MG63 (cell line): ENCODE measurements at regions not wholly inside any gene's neighbourhood (a gene's known extent, or its start where the extent isn't known, plus 50 kb on each side); places are given as distances from the start of the nearest gene placed in this dataset.
A peak's percentile ranks its signal among the peaks of the same experiment; 100 is the strongest.

Experiments
- DNase-seq: peaks from one replicate; pipeline ENCODE4 v3.0.0-alpha.2; 2020
- H3K27me3 ChIP-seq: fragments of 250-450 bp; sonication (Bioruptor Pico); 2 replicates; pipeline ENCODE4 v1.5.1; 2020; ENCODE audit warnings: mild to moderate bottlenecking, moderate library complexity
- H3K36me3 ChIP-seq: fragments of 250-450 bp; sonication (Bioruptor Pico); 2 replicates; pipeline ENCODE4 v1.5.1; 2020; ENCODE audit warnings: mild to moderate bottlenecking, moderate library complexity
- H3K4me3 ChIP-seq: fragments of 250-450 bp; sonication (Bioruptor Pico); 2 replicates; pipeline ENCODE4 v1.5.1; 2020; ENCODE audit warnings: mild to moderate bottlenecking, moderate library complexity
- H3K9me3 ChIP-seq: fragments of 250-450 bp; sonication (Bioruptor Pico); 2 replicates; pipeline ENCODE4 v1.5.1; 2020; ENCODE audit warnings: mild to moderate bottlenecking, moderate library complexity

DNA sequence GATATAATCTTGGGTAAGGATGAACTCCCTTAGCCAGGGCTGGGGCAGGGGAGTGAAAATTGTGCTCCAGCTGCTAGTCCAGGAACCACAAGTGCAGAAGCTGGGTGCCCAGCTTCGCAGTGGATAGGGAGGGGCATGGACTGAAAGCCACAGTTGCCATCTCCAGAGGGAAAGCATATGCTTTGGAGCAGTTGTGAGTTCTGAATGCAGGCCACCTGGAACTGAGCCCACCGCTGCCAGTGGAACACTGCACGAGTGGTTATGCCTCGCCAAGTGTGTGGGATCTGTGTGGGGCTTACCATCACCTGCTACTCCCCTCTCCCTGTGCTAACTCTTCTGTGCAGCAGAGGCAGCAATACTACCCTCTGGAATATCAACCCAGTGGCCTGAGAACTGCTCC is 158.4 kb upstream of the DPT start:
- no peak for DNase-seq
- H3K27me3 ChIP-seq, result no peaks in the 10 kb centered on the region
- no peak overlapping the region for H3K4me3 ChIP-seq
- H3K36me3 ChIP-seq, result no peaks in the 10 kb centered on the region
- H3K9me3 ChIP-seq, result peaks cover 5% of the 10 kb centered on the region; the same call in 1 of the 2 replicates

DNA sequence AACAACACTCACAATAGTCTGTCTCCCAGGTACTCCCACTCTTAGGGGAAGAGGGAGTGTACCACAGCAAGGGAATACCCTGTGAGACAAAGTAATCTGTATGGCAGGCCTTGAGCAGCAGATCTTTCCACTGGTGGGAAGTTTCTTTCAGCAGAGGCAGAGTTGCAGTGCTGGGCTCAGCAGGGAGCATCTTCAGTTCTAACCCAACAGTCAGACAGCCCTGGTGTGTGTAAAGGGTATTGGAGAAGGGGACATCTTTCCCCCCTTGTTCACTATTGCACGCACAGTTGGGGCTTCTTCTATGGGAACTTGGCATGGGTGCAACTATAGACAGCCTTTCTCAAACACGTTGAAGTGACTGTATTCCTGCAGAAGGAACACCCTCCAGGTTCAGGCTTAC is 159.4 kb upstream of the DPT start:
- DNase-seq, result no peak
- H3K27me3 ChIP-seq, result no peaks in the 10 kb centered on the region
- H3K9me3 ChIP-seq, result peaks cover 5% of the 10 kb centered on the region; the same call in 1 of the 2 replicates
- no peaks in the 10 kb centered on the region for H3K36me3 ChIP-seq
- H3K4me3 ChIP-seq, result no peak overlapping the region

DNA sequence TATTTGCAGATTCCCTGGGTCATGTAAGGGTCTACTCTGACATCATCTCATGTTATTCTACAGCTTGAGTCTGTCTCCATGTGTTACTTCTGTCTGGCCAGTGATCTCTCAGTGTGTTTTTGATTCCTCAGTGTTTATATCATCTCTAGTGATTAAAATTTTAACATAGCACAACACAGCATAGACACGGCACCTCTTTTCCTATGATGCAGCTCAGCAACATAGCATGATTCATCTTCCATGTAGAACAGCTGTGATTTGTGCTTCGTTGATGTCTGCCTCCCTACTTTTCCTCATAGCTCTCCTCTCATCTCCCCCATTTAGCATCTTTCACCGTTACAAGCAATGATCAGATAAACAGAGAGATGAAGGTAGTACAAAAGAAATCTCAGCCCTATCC is 163.9 kb upstream of the DPT start:
- no peak for DNase-seq
- no peak overlapping the region for H3K4me3 ChIP-seq
- H3K36me3 ChIP-seq, result no peaks in the 10 kb centered on the region
- H3K27me3 ChIP-seq, result no peaks in the 10 kb centered on the region
- H3K9me3 ChIP-seq, result no peaks in the 10 kb centered on the region

DNA sequence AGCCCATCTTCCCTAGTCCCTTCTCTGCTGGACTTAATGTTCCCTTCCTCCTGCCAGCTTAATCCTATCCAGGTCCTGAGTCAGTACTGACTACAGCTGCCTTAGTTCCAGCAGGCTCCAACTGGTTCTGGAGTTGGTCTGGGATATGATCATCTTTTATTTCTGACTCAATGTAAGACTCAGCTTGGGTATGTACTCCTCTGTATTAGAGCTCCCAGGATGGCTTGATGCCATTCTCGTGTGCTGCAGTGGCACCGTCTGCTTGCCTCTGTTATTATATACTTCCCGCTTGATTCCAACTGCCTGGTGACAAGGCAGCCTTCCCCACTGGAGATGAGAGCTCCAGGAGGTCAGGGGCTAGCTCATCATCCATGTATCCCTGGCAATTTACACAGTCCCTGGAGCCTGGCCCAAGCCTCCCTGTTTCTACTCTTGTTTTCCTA is 164.4 kb upstream of the DPT start:
- H3K36me3 ChIP-seq, result no peaks in the 10 kb centered on the region
- no peaks in the 10 kb centered on the region for H3K9me3 ChIP-seq
- peak; percentile 73 for DNase-seq
- H3K27me3 ChIP-seq, result no peaks in the 10 kb centered on the region
- H3K4me3 ChIP-seq, result no peak overlapping the region

DNA sequence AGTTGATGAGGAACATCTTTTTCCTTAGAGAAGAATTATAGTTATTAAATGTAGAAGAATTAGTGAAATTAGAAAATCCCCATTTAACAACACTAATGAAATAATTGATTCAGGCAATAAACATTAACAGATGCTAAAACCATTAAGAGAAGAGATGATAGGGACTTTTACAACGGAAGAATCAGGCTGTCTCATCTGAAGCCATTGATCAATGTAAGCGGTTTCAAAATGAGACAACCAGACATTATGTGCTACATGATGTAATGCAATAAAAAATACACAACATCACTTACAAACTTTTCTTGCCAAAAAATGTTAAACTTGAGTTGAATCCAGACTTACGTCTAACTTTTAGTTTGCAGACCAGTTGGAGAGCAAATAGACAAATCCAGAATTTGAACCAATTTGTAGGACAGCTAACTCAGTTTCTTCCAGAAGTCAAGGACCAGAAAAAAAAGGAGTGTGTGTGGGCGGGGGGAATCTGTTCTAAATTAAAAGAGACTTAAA is 165.4 kb upstream of the DPT start:
- Histone ChIP-seq H3K4me3 (no peak overlapping the region), H3K27me3 (no peaks in the 10 kb centered on the region), H3K36me3 (no peaks in the 10 kb centered on the region), H3K9me3 (no peaks in the 10 kb centered on the region)
- no peak for DNase-seq

DNA sequence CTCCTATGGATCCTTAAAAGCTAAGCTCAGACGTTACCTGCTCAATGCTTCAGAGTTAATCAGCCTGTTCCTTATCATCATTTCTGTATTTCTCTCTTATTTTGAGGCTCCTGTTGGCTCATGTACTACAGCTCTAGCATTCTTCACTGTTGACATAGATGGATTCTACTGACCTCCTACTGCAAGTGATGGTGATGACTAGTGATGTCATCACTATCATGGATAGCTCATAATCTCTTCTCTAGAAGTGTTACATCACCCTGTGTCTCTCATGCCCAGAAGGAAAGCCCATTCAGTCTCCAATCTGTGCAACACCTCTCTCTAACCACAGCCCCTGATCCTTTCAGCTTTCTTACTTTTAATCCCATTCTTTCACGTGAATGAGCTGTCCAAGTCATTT is 168.2 kb upstream of the DPT start:
- no peaks in the 10 kb centered on the region for H3K36me3 ChIP-seq
- H3K4me3 ChIP-seq, result no peak overlapping the region
- H3K27me3 ChIP-seq, result no peaks in the 10 kb centered on the region
- DNase-seq, result no peak
- H3K9me3 ChIP-seq, result no peaks in the 10 kb centered on the region

DNA sequence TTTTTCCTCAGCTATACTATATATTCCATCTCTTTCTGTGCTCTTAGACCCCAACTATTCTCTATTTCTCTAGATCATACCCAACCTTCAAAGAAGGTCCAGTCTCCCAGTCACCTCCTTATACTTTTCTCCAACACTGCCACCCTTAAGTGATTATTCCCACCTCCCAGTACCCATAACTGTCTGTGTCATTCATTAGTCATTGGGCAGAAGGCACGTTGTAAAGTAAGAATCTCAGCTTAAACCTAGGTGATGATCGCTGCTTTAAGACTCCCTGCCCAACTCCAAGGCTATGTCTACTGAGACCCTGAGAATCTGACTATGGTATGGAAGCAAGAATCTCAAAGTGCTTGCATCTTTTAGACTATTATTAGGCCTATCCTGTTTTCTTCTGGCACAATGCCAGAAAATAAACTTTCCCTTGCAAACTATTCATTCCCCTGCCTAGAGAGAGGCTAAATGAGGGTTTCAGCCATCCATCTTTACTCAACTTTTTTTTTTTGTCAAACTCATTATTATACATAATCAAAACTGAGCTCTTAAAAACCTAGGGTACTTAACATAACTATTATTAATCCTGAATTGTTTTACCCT is 174.3 kb upstream of the DPT start:
- H3K27me3 ChIP-seq, result no peaks in the 10 kb centered on the region
- no peaks in the 10 kb centered on the region for H3K36me3 ChIP-seq
- no peak overlapping the region for H3K4me3 ChIP-seq
- no peak for DNase-seq
- no peaks in the 10 kb centered on the region for H3K9me3 ChIP-seq

DNA sequence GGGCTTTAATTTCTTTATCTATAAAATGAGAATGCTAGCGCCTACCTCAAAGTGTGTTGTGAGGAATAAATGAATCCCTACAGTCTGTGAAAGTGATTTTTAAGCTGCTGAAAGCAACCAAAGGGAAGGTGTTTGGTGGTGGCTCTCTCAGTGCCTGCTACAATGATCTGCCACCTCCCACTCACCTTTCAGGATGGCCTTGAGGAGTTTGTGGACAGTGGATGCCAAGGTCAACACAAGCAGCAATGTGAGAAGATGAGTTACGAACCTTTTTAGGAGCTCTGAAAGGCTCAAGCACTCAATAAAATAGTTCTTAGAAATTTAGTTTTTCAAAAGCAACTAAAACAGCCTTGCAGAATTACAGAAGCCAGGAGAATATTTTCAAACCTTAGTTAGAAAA is 176.6 kb upstream of the DPT start:
- H3K4me3 ChIP-seq, result no peak overlapping the region
- H3K36me3 ChIP-seq, result no peaks in the 10 kb centered on the region
- H3K27me3 ChIP-seq, result no peaks in the 10 kb centered on the region
- DNase-seq, result no peak
- no peaks in the 10 kb centered on the region for H3K9me3 ChIP-seq

DNA sequence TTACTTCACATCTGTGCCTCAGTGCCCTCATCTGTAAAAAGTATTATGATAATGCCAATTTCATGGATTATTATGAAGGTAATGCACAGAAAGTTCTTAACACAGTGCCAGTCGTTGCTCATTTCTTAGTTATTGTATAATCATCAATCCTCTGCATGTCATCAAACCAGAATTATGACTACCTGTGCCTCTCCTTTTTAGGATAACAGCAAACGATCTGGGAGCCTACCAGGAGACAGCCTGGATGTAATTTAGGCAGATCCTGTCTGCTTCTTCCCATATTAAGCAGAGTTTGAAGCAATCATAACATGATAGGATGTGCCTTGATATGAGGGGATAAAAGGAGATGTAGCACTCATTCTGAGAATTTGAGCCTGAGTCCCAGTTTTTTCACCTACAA is 177.4 kb upstream of the DPT start:
- no peaks in the 10 kb centered on the region for H3K27me3 ChIP-seq
- H3K36me3 ChIP-seq, result no peaks in the 10 kb centered on the region

DNA sequence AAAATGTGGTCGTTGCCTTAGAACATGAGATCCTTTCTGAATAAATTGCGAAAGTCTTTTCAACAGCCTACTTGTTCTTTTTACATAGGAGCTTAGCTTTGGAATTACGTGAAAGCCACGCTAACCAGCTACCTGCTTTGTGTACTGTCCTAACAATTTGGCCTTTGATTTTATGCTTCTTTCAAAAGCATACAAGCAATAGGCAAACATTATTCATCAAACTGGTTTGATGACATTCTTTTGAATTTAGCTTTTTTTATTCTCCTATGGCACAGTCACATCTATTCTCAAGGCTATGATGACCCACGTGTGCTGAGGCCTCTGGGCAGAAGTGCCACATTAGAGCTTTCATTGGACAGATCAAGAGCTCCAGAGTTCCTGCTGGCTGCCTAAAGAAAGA is 178.0 kb upstream of the DPT start:
- no peaks in the 10 kb centered on the region for H3K9me3 ChIP-seq
- no peak overlapping the region for H3K4me3 ChIP-seq
- H3K27me3 ChIP-seq, result no peaks in the 10 kb centered on the region
- no peak for DNase-seq
- H3K36me3 ChIP-seq, result no peaks in the 10 kb centered on the region

More for the DNA sequence above, 177.4 kb upstream of the DPT start:
- no peaks in the 10 kb centered on the region for H3K9me3 ChIP-seq
- no peak for DNase-seq
- H3K4me3 ChIP-seq, result no peak overlapping the region

DNA sequence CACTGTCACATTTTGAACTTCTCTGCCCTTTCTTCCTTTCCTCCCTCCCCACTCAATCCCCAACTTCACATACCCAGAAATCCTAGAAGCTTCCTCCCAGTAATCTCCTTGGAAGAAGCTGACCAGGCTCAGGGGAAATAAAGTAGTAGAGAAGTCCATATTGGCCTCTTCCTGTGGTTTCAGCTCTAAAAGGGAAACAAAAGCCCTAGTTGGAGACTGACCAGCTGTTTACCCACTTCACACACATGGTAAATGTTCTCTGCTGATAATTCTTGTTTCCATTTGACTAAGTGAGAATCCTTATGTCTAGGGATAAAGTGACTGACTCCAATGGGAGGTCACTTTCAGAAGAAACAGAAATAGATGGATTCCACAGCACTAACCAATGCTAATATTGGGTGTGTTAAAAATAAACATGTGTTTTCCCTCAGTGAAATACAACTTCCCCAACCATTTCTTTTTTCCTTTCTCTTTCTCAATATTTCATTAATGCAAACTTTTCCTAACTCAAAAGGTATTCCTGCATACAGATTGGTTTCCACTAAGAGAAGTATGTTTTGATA is 178.9 kb upstream of the DPT start:
- Histone ChIP-seq H3K27me3 (no peaks in the 10 kb centered on the region), H3K9me3 (no peaks in the 10 kb centered on the region), H3K4me3 (no peak overlapping the region), H3K36me3 (no peaks in the 10 kb centered on the region)
- no peak for DNase-seq

DNA sequence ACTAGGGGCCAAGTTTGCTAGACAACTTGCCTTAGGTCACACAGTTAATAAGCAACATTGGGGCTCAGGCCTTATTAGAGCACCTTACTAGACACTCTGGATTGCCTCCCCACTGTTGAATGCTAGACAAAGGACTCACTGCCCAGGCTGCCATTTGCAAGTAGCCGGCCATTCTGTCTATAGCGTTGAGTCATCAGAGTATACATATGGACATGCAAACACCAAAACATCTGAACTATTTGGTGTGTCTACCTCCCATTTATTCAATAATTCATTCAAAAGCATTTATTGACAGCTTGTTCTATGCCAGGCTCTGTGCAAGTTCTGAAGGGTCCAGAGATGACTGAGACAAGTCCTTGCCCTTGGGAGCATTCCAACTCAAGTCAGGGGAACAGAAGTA is 181.4 kb upstream of the DPT start:
- no peak overlapping the region for H3K4me3 ChIP-seq
- no peaks in the 10 kb centered on the region for H3K9me3 ChIP-seq
- DNase-seq, result no peak
- H3K27me3 ChIP-seq, result no peaks in the 10 kb centered on the region
- no peaks in the 10 kb centered on the region for H3K36me3 ChIP-seq

DNA sequence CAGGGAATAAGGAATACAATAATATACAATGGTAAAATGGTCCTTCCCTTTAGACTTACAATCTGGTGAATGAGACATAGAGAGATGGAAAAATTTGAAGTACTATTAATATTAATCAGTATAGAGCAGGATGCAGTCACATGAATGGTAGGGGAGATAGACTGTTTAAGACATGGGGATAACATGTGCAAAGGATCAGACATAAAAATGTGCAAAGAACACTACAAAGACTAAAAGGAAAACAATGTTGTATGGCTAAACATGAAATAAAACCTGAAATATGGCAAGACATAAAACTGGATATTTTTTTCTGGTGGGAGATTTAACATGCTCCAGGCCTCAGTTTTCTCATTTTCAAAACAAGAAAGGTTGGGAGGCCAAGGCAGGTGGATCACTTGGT is 182.4 kb upstream of the DPT start:
- no peaks in the 10 kb centered on the region for H3K9me3 ChIP-seq
- DNase-seq, result no peak
- no peaks in the 10 kb centered on the region for H3K36me3 ChIP-seq
- no peaks in the 10 kb centered on the region for H3K27me3 ChIP-seq
- H3K4me3 ChIP-seq, result no peak overlapping the region

DNA sequence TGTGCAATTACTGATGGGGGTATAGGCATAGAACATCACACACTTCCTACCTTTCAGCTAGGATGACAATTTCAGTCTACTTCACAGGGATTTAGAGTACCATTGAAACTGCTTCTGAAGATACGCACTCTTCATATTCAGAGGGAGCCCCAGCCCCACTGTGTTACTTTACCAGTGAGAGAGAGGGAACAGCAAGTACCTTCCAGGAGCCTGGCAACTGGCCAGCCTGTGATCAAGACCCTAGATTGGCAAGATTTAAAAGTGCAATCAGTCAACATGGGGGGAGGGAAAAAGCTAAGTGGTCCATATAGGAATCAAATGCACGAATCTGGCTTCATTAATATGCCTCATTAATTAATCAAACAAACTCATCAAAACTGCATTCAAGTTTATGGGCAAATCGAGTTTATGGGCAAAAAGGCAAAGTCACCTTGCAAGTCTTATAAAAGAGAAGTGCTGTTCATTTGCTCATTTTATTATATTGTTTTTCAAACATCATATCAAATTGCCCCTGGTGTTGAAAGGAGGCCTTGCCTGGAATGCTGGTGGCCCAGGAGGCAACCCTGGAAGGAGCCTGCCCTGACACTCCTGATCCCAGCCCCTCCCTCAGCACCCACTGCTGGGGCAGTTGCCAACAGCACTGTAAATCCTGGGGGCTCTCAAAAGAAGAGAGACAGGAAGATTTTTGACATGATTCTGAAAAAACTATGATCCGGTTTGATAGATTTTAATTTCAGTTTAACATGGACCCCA is 184.9 kb upstream of the DPT start:
- Histone ChIP-seq H3K4me3 (no peak overlapping the region), H3K27me3 (no peaks in the 10 kb centered on the region), H3K36me3 (no peaks in the 10 kb centered on the region), H3K9me3 (no peaks in the 10 kb centered on the region)
- no peak for DNase-seq

DNA sequence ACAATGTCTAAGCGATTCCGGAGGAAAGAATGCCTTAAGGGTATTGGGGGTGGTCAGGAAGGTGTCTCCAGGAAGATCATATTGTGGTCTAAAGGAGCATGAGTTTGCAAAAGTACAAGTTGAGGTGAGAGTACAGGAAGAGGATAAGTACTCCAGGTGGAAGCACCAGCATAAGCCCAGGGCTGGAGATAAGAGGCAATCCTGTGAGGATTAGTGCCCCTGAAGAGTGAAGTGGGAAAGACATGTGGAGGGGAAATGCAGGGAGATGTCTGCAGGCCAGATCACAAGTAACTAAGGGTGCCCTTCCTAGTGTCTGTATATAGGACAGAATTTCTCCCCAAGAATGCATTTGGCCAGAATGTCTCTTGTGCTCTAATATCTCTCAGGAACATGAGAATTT is 188.3 kb upstream of the DPT start:
- no peaks in the 10 kb centered on the region for H3K27me3 ChIP-seq
- no peaks in the 10 kb centered on the region for H3K36me3 ChIP-seq
- no peaks in the 10 kb centered on the region; the same call in 1 of the 2 replicates for H3K9me3 ChIP-seq
- DNase-seq, result no peak
- H3K4me3 ChIP-seq, result no peak overlapping the region

DNA sequence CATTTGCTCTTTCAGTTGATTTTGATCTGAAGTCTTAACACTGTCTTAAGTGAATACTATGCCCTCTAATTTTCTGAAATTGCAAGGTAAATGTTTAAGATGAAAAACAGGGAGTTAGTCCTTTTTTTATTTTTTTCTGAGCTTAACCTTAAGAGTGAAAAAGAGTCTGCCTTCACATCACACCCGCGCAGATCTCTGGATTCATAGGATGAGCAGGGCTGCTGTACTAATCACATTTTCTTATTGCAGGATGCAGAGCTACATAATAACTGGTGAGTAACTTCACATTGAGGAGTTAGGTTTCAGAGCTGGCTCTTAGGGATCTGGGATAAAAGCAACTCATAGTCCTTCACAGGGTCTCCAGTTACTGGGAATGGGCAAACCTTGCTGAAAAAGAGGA is 188.7 kb upstream of the ATP1B1 start:
- Histone ChIP-seq H3K9me3 (no peaks in the 10 kb centered on the region; the same call in 1 of the 2 replicates), H3K27me3 (no peaks in the 10 kb centered on the region), H3K4me3 (no peak overlapping the region), H3K36me3 (no peaks in the 10 kb centered on the region)
- DNase-seq, result no peak

DNA sequence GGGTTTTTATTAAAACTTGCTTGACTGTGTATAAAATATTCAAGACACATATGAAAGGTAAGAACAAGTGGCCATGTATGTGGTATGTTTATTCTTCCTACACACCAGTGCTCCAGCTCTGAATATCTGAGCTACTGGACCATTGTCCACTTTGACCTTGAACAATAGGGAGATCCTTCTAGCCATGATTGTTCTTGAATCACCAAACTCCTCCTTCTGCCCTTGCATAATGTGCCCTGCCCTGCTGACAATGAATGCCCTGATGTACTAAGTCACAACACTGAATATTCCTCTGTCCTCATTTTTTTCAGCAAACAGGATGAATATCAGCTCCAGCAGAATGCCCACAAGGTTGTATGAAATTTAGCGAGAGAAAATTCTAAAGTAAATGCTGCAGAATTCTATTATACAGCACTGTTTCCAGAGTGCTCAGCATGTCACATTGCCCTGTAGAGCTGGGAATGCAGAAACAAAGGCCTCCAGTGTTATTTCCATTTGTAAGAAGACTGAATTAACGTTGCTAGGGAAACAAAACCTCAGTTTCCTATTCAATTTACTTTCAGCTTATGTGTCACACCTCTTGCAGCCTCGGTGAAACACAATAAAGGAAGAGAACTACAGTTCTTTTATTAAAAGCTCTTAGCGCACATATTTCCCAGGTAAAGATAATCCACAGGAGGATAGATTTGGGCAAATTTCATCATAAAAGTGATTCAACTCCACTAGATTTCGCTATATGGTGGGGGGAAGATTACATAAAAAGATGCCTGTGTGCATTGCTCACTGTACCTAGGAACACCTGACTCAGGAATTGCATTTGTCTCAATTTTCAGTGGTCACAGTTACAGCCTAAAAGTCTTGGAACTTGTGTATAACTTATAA is 187.4 kb upstream of the ATP1B1 start:
- Histone ChIP-seq H3K4me3 (no peak overlapping the region), H3K9me3 (no peaks in the 10 kb centered on the region; the same call in 1 of the 2 replicates), H3K36me3 (no peaks in the 10 kb centered on the region), H3K27me3 (no peaks in the 10 kb centered on the region)
- DNase-seq, result no peak
